RWPE1 (cell line): ENCODE measurements at regions not wholly inside any gene's neighbourhood (a gene's known extent, or its start where the extent isn't known, plus 50 kb on each side); places are given as distances from the start of the nearest gene placed in this dataset.
"Not testable (repeated sequence)": the region's sequence is repeated elsewhere in the genome, so short reads cannot be mapped to it uniquely, and the experiment has no call there.

Experiments used
- CTCF ChIA-PET: fragments of 350-600 bp; sonication (Branson Sonifier 250); formaldehyde crosslinking; extraction: SDS; loops from one replicate; lab custom pipeline; 2021; lab: Yijun Ruan, JAX
- POLR2A ChIA-PET: fragments of 400-600 bp; formaldehyde crosslinking; extraction: SDS; loops from one replicate; lab custom pipeline; 2020; ENCODE audit warnings: antibody characterized with exemption; ENCODE audit not compliant: low non-redundant PET; lab: Yijun Ruan, JAX
- DNase-seq: peaks from one replicate; pipeline ENCODE4 v3.0.0; 2012; ENCODE audit warnings: low spot score
- H3K27ac ChIP-seq: fragments of 450-650 bp; 2 replicates; pipeline ENCODE4 v1.5.1; 2017
- TF ChIP-seq, protein P1 (sequence below): fragments of 450-650 bp; conservative IDR thresholded peaks from 2 replicates; pipeline ENCODE4 v1.5.1; 2017; ENCODE audit warnings: low read depth, mild to moderate bottlenecking

DNA sequence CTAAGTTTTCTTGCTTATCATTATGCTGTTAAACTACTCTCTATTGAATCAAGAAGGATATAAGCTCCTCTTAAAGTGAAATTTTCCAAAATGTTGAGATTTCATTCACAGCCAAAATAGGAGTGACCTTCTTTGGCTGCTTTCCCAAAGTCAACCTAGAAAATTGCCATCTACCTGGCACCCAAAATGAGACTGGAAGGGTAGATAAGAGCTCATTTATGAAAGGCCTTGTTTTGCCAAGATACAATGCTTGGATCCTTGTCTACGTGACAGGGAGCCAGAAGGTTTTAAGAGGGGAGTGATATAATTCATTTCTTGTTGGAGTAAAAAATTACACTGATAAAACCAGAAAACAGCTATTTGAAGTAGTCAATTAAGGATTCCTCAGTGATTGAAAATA is 287.1 kb downstream of the IZUMO3 start:
- H3K27ac ChIP-seq: no peak overlapping the region
- CTCF ChIA-PET: interaction anchor here (0.7 kb wide), 1 partner anchor 297 kb away, joined by 3 read pairs; no protein-coding TSS in a partner anchor
- TF ChIP-seq, protein P1, sequence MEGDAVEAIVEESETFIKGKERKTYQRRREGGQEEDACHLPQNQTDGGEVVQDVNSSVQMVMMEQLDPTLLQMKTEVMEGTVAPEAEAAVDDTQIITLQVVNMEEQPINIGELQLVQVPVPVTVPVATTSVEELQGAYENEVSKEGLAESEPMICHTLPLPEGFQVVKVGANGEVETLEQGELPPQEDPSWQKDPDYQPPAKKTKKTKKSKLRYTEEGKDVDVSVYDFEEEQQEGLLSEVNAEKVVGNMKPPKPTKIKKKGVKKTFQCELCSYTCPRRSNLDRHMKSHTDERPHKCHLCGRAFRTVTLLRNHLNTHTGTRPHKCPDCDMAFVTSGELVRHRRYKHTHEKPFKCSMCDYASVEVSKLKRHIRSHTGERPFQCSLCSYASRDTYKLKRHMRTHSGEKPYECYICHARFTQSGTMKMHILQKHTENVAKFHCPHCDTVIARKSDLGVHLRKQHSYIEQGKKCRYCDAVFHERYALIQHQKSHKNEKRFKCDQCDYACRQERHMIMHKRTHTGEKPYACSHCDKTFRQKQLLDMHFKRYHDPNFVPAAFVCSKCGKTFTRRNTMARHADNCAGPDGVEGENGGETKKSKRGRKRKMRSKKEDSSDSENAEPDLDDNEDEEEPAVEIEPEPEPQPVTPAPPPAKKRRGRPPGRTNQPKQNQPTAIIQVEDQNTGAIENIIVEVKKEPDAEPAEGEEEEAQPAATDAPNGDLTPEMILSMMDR: no peak
- no peak for DNase-seq
- POLR2A ChIA-PET: no interaction called here

DNA sequence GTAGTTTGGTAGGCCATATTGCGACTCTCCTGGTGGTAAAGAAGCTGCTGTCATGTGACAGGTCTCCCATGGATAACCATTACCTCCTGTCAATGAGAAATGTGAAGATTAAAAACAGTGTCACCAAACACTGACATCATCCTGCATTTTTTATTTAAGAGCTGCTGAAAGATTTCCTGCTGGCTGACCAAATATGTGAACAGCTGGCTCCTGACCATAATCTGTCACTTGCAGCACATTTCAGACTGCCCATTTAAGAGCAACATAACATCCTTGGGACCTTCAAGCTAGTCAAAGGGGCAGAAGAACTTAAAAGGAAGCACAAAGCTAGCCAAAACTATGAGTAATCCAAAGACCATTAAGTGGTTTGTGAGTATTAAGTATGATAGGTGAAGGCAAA is 288.0 kb downstream of the IZUMO3 start:
- H3K27ac ChIP-seq: no peak overlapping the region
- POLR2A ChIA-PET: no interaction called here
- TF ChIP-seq, protein P1: no peak
- no peak for DNase-seq
- CTCF ChIA-PET: interaction anchor here (0.6 kb wide), 1 partner anchor 1320 kb away, joined by 4 read pairs; no protein-coding TSS in a partner anchor

DNA sequence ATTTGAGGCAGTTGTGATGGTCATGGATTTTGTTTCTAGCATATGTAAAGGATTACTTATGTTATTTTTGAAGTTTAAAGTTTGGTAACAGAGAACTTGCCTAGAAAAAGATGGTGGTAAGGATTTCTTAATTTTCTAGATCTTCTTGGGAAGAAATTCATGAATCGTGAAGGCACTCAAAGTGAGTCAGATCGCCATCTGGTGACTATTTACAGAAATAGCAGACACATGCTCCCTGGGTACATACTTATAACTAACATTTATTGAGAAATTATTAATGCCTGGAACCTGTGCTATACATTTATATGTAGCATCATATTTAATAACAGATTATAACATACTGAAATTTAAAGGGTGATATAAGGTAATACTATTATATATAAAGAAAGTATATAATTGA is 299.7 kb downstream of the IZUMO3 start:
- H3K27ac ChIP-seq: no peak overlapping the region
- TF ChIP-seq, protein P1: peak; percentile 65
- CTCF ChIA-PET: no interaction called here
- POLR2A ChIA-PET: no interaction called here
- peak; percentile 26 for DNase-seq

DNA sequence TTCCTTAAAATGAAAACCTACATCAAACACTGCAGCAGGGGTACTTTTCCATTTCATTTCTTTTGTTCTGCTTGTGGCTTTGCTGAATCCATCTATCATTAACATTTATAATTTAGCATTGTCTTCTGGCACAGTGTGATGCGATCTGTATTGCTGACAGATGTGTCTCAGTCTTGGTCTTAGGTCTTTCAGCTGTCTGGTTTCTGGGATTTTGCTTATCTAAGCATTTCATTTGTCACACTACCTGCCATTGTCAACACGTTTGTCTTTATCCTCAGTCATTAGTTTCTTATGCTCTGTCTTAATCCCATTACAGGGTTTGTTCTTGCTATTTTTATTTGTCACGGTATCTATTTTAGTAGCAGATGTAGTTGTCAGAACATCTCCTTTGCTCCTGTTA is 303.1 kb downstream of the IZUMO3 start:
- ChIA-PET CTCF (no interaction called here), POLR2A (no interaction called here)
- no peak overlapping the region for H3K27ac ChIP-seq
- no peak for DNase-seq
- TF ChIP-seq, protein P1: no peak

DNA sequence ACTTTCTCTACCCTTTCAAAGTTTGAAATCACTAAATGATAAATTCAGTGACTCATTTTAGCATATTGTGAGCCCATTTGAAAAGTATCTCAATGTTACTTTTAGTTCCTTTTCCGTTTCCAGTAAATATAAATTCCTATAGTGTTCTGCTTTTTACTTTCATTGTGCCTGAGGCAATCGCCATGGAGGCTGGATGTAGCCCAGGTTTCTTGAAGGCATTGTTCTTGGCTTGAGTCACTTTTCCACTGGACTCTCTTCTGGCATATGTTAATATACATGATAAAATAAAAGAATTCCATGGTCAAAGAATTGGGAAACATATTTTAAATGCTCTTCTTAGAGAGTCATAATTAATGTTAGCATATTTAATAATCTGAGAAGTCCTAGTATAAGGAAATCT is 327.0 kb downstream of the IZUMO3 start:
- TF ChIP-seq, protein P1: no peak
- ChIA-PET CTCF (interaction anchor here (0.7 kb wide), 1 partner anchor 91 kb away, joined by 3 read pairs; no protein-coding TSS in a partner anchor), POLR2A (no interaction called here)
- peak; percentile 36 for DNase-seq
- no peak overlapping the region for H3K27ac ChIP-seq

DNA sequence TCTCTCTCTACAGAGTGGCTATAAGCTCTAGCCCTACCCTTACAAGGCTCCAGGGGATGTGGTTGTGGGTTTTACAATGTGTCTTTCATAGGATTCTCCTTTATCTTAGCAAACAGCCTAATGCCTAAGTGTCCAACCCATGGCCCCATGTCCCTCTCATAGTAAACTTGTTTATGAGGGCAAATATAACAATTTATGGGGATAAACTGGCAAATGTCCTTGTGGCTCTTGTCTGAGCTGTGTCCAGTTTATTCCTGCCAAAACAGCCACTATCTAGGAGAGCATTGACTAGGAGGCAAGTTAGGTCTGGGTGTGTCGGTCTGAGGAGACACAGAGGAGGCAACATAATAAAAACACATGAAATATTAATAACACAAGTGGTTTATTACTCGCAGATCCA is 335.1 kb downstream of the IZUMO3 start:
- no peak for DNase-seq
- CTCF ChIA-PET: no interaction called here
- no peak overlapping the region for H3K27ac ChIP-seq
- TF ChIP-seq, protein P1: no peak
- POLR2A ChIA-PET: no interaction called here

DNA sequence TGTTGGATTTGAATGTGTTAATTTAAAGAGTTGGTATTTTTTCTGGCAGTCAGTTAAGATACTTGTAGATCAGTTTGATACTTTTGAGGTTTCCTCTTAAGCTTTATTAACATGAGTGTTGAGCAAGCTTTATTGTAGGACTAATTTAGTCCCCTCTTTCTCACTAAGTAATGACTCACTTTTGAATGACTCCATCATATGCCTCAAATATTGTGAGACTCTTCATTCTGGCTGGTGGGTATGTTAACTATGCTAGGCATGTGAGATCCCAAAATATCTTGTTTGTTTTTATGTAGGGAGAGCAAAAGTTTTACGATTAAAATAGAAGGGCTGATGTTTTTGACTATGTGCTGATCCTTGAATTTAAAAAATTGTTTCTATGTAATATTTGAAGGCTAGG is 355.7 kb downstream of the IZUMO3 start:
- CTCF ChIA-PET: no interaction called here
- TF ChIP-seq, protein P1: no peak
- POLR2A ChIA-PET: no interaction called here
- H3K27ac ChIP-seq: no peak overlapping the region
- DNase-seq: no peak

DNA sequence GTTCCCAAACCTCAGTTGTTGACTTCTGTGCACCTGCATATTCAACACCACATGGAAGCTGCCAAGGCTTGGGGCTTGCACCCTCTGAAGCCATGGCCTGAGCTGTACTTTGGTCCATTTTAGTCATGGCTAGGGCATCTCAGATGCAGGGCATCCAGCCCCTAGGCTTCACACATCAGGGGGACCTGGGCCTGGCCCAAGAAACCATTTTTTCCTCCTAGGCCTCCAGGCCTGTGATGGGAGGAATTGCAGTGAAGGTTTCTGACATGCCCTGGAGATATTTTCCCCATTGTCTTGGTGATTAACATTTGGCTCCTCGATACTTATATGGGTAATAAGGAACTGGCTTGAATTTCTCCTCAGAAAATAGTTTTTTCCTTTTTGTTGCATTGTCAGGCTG is 354.5 kb upstream of the ELAVL2 start:
- DNase-seq, H3K27ac ChIP-seq, POLR2A ChIA-PET, CTCF ChIA-PET: not testable (repeated sequence)
